GM12891 (cell line): ENCODE measurements at regions not wholly inside any gene's neighbourhood (a gene's known extent, or its start where the extent isn't known, plus 50 kb on each side); places are given as distances from the start of the nearest gene placed in this dataset.

Experiments used
- POLR2A ChIP-seq: IDR thresholded peaks from 2 replicates; pipeline ENCODE4 v1.6.1; 2011; ENCODE audit warnings: low read depth, low read length, control low read depth
- POLR2AphosphoS5 ChIP-seq: IDR thresholded peaks from 2 replicates; pipeline ENCODE4 v1.6.1; 2011; ENCODE audit warnings: low read depth, low read length, control low read depth

GRCh38 chr14:86935241-86935885 lies 1057.6 kb downstream of the GALC start:
- TF ChIP-seq POLR2A (no peak), POLR2AphosphoS5 (no peak)
